Bronchial epithelial cell (primary cell): ENCODE measurements at regions not wholly inside any gene's neighbourhood (a gene's known extent, or its start where the extent isn't known, plus 50 kb on each side); places are given as distances from the start of the nearest gene placed in this dataset.
"Not testable (repeated sequence)": the region's sequence is repeated elsewhere in the genome, so short reads cannot be mapped to it uniquely, and the experiment has no call there.

Experiments
- DNase-seq: peaks from one replicate; pipeline ENCODE4 v3.0.0-alpha.2; 2010; ENCODE audit warnings: low read depth
- FAIRE-seq: peaks from 2 replicates; lab custom pipeline; 2011; peaks lifted over from hg19 to GRCh38; lab: Jason Lieb, UNC
- H3K27me3 ChIP-seq: 2 replicates; pipeline ENCODE4 v1.5.1; 2011; ENCODE audit warnings: low read length; ENCODE audit not compliant: control insufficient read depth, insufficient read depth
- H3K36me3 ChIP-seq: 2 replicates; pipeline ENCODE4 v1.5.1; 2011; ENCODE audit warnings: low read length; ENCODE audit not compliant: control insufficient read depth, insufficient read depth
- H3K4me3 ChIP-seq: 2 replicates; pipeline ENCODE4 v1.5.1; 2011; ENCODE audit warnings: mild to moderate bottlenecking, low read depth, low read length, control low read depth
- TF ChIP-seq, protein P1 (sequence below): IDR thresholded peaks from 2 replicates; pipeline ENCODE4 v1.5.1; 2011; ENCODE audit warnings: mild to moderate bottlenecking, moderate library complexity, low read length, control low read depth, inconsistent platforms; ENCODE audit not compliant: insufficient read depth, severe bottlenecking

DNA sequence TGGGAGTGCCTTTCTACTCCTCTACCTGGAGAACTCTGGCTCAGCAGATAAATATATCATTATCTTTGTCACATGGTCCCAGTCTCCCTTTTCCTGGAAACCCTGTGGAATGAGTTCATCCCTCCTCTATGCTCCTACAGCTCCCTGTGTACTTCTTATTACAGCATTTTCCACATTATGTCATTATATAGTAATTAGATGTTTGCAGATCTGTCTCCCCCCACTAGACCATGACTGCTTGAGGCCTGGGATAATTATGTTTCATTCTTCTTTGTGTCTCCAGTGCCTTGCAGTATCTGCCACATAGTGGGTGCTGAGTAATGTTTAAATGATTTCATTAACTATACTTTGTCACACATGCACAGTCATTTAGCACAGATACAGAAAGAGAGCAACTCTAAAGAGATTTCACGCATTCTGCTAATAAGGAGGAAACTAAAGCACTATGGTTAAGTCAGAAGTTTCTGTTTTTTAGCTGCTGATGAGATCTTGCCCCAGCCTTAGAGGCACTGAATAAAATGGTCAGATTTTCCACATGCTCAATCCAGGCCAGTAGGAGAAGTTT lies 66.1 kb upstream of the DIAPH3 start:
- Histone ChIP-seq H3K27me3 (no peaks in the 10 kb centered on the region), H3K36me3 (no peaks in the 10 kb centered on the region), H3K4me3 (no peak overlapping the region)
- TF ChIP-seq, protein P1, sequence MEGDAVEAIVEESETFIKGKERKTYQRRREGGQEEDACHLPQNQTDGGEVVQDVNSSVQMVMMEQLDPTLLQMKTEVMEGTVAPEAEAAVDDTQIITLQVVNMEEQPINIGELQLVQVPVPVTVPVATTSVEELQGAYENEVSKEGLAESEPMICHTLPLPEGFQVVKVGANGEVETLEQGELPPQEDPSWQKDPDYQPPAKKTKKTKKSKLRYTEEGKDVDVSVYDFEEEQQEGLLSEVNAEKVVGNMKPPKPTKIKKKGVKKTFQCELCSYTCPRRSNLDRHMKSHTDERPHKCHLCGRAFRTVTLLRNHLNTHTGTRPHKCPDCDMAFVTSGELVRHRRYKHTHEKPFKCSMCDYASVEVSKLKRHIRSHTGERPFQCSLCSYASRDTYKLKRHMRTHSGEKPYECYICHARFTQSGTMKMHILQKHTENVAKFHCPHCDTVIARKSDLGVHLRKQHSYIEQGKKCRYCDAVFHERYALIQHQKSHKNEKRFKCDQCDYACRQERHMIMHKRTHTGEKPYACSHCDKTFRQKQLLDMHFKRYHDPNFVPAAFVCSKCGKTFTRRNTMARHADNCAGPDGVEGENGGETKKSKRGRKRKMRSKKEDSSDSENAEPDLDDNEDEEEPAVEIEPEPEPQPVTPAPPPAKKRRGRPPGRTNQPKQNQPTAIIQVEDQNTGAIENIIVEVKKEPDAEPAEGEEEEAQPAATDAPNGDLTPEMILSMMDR, result no peak
- DNase-seq (no peak), FAIRE-seq (no peak)

DNA sequence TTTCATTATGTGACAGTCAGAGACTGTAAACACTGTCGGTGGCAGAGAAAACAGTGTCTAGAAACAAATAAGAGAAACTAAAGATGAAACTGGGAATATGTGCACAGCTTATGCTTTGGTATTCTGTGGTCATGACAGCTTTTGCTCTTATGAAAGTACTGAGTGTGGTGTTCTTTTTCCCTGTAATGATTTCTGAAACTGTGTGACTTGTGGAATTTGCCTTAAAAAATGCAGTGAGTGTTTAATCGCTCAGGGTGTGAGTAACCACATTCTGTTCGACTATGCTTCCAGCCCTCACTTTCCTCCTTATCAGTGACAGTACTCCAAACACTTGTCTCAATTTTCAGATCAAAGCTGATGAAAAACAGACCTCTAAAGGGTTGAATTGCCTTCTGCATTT lies 66.9 kb upstream of the DIAPH3 start:
- no peak overlapping the region for H3K4me3 ChIP-seq
- TF ChIP-seq, protein P1, result no peak
- H3K36me3 ChIP-seq, result no peaks in the 10 kb centered on the region
- FAIRE-seq, result no peak
- no peaks in the 10 kb centered on the region for H3K27me3 ChIP-seq
- no peak for DNase-seq

DNA sequence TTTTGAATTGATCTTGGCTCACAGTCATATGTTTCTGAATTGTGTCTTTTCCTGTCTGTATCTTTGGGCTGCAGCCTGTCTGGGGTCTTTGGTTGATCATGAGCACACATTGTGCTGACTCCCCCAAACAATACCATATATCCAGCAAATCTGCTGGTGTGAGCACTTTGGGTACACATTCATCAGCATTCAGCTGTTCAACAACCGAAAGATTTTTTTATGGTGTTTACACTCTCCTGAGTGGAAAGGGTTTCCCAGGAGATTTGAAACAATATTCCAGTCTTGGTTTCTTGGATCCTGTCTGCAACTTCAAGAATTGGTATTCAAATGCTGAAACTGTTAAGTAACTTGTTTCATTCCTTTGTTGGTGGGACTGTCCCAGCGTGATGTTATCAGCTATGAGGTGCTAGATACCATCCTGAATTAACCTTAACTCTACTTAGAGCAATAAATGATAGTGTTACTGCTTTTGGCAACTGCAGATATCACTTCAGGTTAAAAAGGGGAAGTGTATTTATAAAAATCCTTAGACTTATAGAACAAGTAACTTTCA lies 78.4 kb upstream of the DIAPH3 start:
- FAIRE-seq, result no peak

DNA sequence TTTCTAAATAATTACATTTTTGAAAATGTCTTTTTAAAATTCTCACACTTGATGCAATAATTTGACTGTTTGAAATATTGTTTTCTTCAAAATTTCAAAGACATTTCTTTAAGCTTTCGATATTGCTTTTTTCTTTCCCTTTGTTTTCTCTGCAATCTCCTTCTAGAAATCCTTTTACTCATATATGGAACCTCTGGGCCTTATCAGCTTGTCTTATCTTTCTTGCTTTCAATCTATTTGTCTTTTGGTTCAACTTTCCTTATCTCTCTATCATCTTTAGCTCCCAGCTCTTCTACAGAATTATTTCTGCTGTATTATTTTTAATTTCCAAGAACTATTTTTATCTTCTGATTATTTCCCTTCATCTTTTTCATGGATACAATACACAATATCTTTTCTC lies 80.7 kb upstream of the DIAPH3 start:
- FAIRE-seq (no peak), DNase-seq (no peak)
- H3K4me3 ChIP-seq, result no peak overlapping the region
- H3K27me3 ChIP-seq, result no peaks in the 10 kb centered on the region
- TF ChIP-seq, protein P1, result no peak
- H3K36me3 ChIP-seq, result no peaks in the 10 kb centered on the region

More for the DNA sequence above, 78.4 kb upstream of the DIAPH3 start:
- TF ChIP-seq, protein P1, result no peak
- Histone ChIP-seq H3K27me3 (no peaks in the 10 kb centered on the region), H3K36me3 (no peaks in the 10 kb centered on the region), H3K4me3 (no peak overlapping the region)
- DNase-seq, result no peak

DNA sequence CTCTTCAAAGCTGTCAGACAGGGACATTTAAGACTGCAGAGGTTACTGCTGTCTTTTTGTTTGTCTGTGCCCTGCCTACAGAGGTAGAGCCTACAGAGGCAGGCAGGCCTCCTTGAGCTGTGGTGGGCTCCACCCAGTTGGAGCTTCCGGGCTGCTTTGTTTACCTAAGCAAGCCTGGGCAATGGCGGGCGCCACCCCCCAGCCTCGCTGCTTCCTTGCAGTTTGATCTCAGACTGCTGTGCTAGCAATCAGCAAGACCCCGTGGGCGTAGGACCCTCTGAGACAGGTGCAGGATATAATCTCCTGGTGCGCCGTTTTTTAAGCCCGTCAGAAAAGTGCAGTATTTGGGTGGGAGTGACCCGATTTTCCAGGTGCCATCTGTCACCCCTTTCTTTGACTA lies 87.7 kb upstream of the DIAPH3 start:
- not testable (repeated sequence) for H3K27me3 ChIP-seq, DNase-seq, FAIRE-seq, H3K4me3 ChIP-seq, H3K36me3 ChIP-seq

DNA sequence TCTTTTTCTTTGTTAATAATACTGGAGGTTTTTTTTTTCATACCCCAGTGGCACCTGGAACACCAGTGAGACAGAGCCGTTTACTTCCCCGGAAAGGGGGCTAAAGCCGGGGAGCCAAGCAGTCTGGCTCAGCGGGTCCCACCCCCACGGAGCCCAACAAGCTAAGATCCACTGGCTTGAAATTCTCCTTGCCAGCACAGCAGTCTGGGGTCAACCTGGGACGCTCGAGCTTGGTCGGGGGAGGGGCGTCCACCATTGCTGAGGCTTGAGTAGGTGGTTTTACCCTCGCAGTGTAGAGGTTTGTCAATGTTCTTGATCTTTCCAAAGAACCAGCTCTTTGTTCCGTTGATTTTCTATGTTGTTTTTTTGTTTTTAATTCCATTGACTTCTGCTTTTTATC lies 94.6 kb upstream of the DIAPH3 start:
- H3K4me3 ChIP-seq, result no peak overlapping the region
- TF ChIP-seq, protein P1, result no peak
- FAIRE-seq, result no peak
- no peak for DNase-seq
- H3K27me3 ChIP-seq, result no peaks in the 10 kb centered on the region
- no peaks in the 10 kb centered on the region for H3K36me3 ChIP-seq
